PC-9 (cell line): ENCODE measurements at regions not wholly inside any gene's neighbourhood (a gene's known extent, or its start where the extent isn't known, plus 50 kb on each side); places are given as distances from the start of the nearest gene placed in this dataset.

ENCODE experiments used
- BruUV-seq: library from RNA; stranded (reverse); fragments of 400-500 nt; replicated peaks from 2 replicates; lab custom pipeline; 2021; lab: Mats Ljungman, UMichigan
- CTCF ChIA-PET: fragments of 300-600 bp; sonication (Branson Sonifier 250); formaldehyde crosslinking; loops from one replicate; lab custom pipeline; 2022; ENCODE audit warnings: antibody characterized with exemption; lab: Charles Lee
- POLR2A ChIA-PET: fragments of 300-600 bp; sonication (Branson Sonifier 250); formaldehyde crosslinking; loops from one replicate; lab custom pipeline; 2022; ENCODE audit warnings: antibody characterized with exemption; ENCODE audit not compliant: unreplicated experiment; lab: Charles Lee
- DNase-seq, 2 experiments: peaks; one replicate each; pipeline versions ENCODE4 v3.0.0 to v3.0.0-alpha.2; 2015 to 2022; ENCODE audit warnings: mixed read lengths in 1 of 2
- H2AFZ ChIP-seq: fragments of 200-600 bp; sonication (generic); 2 replicates; pipeline ENCODE4 v1.8.1; 2017; ENCODE audit warnings: antibody characterized with exemption
- H3F3A ChIP-seq: fragments of 200-600 bp; sonication (generic); 2 replicates; pipeline ENCODE4 v1.8.1; 2017; ENCODE audit warnings: antibody characterized with exemption, mild to moderate bottlenecking, low read depth; ENCODE audit not compliant: insufficient read depth
- H3K27ac ChIP-seq: fragments of 200-600 bp; sonication (generic); 2 replicates; pipeline ENCODE4 v1.6.1; 2016; ENCODE audit warnings: mixed run types
- H3K27me3 ChIP-seq: fragments of 200-600 bp; sonication (generic); 2 replicates; pipeline ENCODE4 v1.6.1; 2016; ENCODE audit warnings: low read depth, mixed run types; ENCODE audit not compliant: insufficient read depth
- H3K36me3 ChIP-seq: fragments of 200-600 bp; sonication (generic); 2 replicates; pipeline ENCODE4 v1.6.1; 2016; ENCODE audit warnings: low read depth, mixed run types
- H3K4me1 ChIP-seq: fragments of 200-600 bp; sonication (generic); replicated peaks from 2 replicates; pipeline ENCODE4 v1.6.1; 2016; ENCODE audit warnings: mixed run types; ENCODE audit not compliant: insufficient read depth
- H3K4me2 ChIP-seq: fragments of 200-600 bp; sonication (generic); 2 replicates; pipeline ENCODE4 v1.6.1; 2017; ENCODE audit warnings: mixed run types
- H3K4me3 ChIP-seq: fragments of 200-600 bp; sonication (generic); 2 replicates; pipeline ENCODE4 v1.6.1; 2016; ENCODE audit warnings: mixed run types
- H3K79me2 ChIP-seq: fragments of 200-600 bp; sonication (generic); 2 replicates; pipeline ENCODE4 v1.6.1; 2017; ENCODE audit warnings: low read depth, mixed run types
- H3K9me2 ChIP-seq: fragments of 200-600 bp; sonication (generic); 2 replicates; pipeline ENCODE4 v1.8.1; 2017; ENCODE audit warnings: mild to moderate bottlenecking; ENCODE audit not compliant: insufficient read depth
- H3K9me3 ChIP-seq: fragments of 200-600 bp; sonication (generic); 2 replicates; pipeline ENCODE4 v1.8.1; 2016; ENCODE audit warnings: low read depth; ENCODE audit not compliant: insufficient read depth
- H4K20me1 ChIP-seq: fragments of 200-600 bp; sonication (generic); 2 replicates; pipeline ENCODE4 v1.8.1; 2017; ENCODE audit not compliant: insufficient read depth
- EZH2 ChIP-seq: fragments of 200-600 bp; sonication (generic); IDR thresholded peaks from 2 replicates; pipeline ENCODE4 v1.8.0; 2017; ENCODE audit warnings: antibody characterized with exemption, low read depth
- intact Hi-C: fragments of 100-400 bp; cut with micrococcal nuclease; formaldehyde crosslinking; loops from one replicate; pipeline ENCODE4 v1.10.0; 2022; ENCODE audit not compliant: unreplicated experiment
- TF ChIP-seq, protein P1 (sequence below): fragments of 200-600 bp; sonication (generic); conservative IDR thresholded peaks from 2 replicates; pipeline ENCODE4 v1.6.1; 2017; ENCODE audit warnings: mixed run types, antibody characterized with exemption, mild to moderate bottlenecking, moderate library complexity

DNA sequence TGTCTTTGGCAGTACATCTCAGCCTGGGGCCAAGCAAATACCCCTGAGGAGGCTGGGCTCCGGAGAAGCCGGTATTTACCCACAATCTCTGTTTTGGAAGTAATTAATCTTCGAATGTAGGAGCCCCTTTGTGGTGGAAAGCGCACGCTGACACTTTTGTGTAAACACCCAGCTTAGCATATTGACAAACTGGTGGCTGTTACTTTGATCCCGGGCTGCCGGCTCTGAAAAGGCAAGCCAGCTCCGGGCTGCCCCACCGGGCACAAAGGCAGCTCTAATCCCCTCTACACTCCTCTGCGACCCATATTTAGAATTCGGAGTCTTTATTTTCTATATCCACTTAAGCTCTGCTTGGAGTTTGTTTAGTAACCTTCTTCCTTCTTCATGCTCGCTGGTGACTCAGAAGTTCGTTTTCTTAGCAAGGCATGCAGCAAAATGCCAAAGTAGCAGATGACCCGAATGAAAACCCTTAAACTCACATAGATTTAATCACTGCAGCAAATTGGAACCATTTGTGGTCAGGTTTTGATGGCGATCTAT, 144.0 kb upstream of the IRX3 start:
- ChIA-PET POLR2A (interaction anchor here (0.9 kb wide), 1 partner anchor 9 kb away, joined by 6 read pairs; no protein-coding TSS in a partner anchor), CTCF (no interaction called here)
- Histone ChIP-seq H3K27me3 (no peaks in the 10 kb centered on the region), H3K4me1 (peaks cover 54% of the 10 kb centered on the region), H3K9me2 (no peaks in the 10 kb centered on the region), H3K36me3 (no peaks in the 10 kb centered on the region), H3K4me3 (peak overlapping the region; percentile 44; the same call in 1 of the 2 replicates), H3K4me2 (peak overlapping the region; percentile 77), H4K20me1 (no peaks in the 10 kb centered on the region), H3K9me3 (peaks cover 3% of the 10 kb centered on the region), H3K27ac (peak overlapping the region; percentile 91), H2AFZ (peak overlapping the region; percentile 59), H3K79me2 (no peaks in the 10 kb centered on the region), H3F3A (peaks cover 47% of the 10 kb centered on the region)
- peak in 1 of 2 experiments; percentile 84 for DNase-seq
- TF ChIP-seq, protein P1, sequence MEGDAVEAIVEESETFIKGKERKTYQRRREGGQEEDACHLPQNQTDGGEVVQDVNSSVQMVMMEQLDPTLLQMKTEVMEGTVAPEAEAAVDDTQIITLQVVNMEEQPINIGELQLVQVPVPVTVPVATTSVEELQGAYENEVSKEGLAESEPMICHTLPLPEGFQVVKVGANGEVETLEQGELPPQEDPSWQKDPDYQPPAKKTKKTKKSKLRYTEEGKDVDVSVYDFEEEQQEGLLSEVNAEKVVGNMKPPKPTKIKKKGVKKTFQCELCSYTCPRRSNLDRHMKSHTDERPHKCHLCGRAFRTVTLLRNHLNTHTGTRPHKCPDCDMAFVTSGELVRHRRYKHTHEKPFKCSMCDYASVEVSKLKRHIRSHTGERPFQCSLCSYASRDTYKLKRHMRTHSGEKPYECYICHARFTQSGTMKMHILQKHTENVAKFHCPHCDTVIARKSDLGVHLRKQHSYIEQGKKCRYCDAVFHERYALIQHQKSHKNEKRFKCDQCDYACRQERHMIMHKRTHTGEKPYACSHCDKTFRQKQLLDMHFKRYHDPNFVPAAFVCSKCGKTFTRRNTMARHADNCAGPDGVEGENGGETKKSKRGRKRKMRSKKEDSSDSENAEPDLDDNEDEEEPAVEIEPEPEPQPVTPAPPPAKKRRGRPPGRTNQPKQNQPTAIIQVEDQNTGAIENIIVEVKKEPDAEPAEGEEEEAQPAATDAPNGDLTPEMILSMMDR: no peak
- TF ChIP-seq EZH2: no peak
- intact Hi-C loops: loop anchor here (5.0 kb wide), 1 partner anchor 538 kb away; no protein-coding TSS in a partner anchor
- BruUV-seq: no TSS peak

DNA sequence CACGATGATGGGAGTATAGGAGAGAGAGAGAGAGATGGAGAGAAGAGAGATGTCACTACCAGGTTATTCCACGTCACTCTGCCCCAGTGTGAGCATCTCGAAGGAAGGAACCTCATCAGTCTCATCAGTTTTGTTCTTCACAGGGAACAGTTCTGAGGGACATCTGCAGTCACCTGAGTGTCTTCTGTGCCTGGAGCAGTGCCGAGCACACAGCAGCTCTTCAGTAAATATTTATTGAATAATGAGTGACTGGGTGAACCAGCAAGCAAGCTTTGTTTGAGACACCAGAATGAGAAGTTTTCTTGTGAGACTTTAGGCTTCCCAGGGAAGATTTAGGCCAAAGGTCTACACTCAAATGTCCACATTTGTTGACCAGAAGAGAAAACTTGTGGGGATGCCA, 142.4 kb upstream of the IRX3 start:
- no peak overlapping the region for H3K4me3 ChIP-seq
- no peaks in the 10 kb centered on the region for H3K27me3 ChIP-seq
- H2AFZ ChIP-seq: no peak overlapping the region
- intact Hi-C loops: loop anchor here (10.0 kb wide), 1 partner anchor 234 kb away; no protein-coding TSS in a partner anchor
- no peaks in the 10 kb centered on the region for H3K9me2 ChIP-seq
- ChIA-PET CTCF (no interaction called here), POLR2A (no interaction called here)
- DNase-seq: no peak
- no peak overlapping the region for H3K27ac ChIP-seq
- no peaks in the 10 kb centered on the region for H3K79me2 ChIP-seq
- H3K9me3 ChIP-seq: peaks cover 3% of the 10 kb centered on the region; the same call in 1 of the 2 replicates
- no peaks in the 10 kb centered on the region for H4K20me1 ChIP-seq
- H3K36me3 ChIP-seq: no peaks in the 10 kb centered on the region
- H3F3A ChIP-seq: peaks cover 60% of the 10 kb centered on the region
- TF ChIP-seq EZH2: no peak
- TF ChIP-seq, protein P1: no peak
- BruUV-seq: no TSS peak
- H3K4me2 ChIP-seq: no peak overlapping the region
- H3K4me1 ChIP-seq: peaks cover 67% of the 10 kb centered on the region

DNA sequence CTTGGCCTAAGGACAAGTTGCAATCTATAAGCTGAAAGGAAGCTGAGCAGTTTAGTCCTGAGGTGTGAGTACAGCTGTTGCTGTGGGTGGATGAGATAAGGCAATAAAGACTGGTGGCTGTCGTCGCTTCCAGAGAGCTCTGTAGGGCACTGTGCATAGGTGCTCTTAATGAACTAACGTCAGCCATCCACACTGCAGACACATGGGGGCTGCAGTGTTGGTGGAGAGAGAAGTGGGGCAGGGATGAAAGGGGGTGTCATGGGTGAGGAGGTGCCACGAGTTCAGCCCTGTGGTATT, 139.9 kb upstream of the IRX3 start:
- TF ChIP-seq, protein P1: no peak
- no peak for TF ChIP-seq EZH2
- intact Hi-C loops: loop anchor here (10.0 kb wide), 1 partner anchor 232 kb away; no protein-coding TSS in a partner anchor
- no peak for DNase-seq
- Histone ChIP-seq H3K27ac (peak overlapping the region; percentile 56), H3K4me2 (peak overlapping the region; percentile 67), H3K4me1 (peaks cover 79% of the 10 kb centered on the region), H3K4me3 (no peak overlapping the region), H3F3A (peaks cover 70% of the 10 kb centered on the region), H2AFZ (no peak overlapping the region), H3K27me3 (no peaks in the 10 kb centered on the region), H3K36me3 (no peaks in the 10 kb centered on the region), H3K9me3 (peaks cover 3% of the 10 kb centered on the region; the same call in 1 of the 2 replicates), H3K9me2 (no peaks in the 10 kb centered on the region), H3K79me2 (no peaks in the 10 kb centered on the region), H4K20me1 (no peaks in the 10 kb centered on the region)
- ChIA-PET CTCF (no interaction called here), POLR2A (no interaction called here)
- BruUV-seq: no TSS peak
